ENCODE measurements at regions not wholly inside any gene's neighbourhood (a gene's known extent, or its start where the extent isn't known, plus 50 kb on each side); places are given as distances from the start of the nearest gene placed in this dataset.

DNA sequence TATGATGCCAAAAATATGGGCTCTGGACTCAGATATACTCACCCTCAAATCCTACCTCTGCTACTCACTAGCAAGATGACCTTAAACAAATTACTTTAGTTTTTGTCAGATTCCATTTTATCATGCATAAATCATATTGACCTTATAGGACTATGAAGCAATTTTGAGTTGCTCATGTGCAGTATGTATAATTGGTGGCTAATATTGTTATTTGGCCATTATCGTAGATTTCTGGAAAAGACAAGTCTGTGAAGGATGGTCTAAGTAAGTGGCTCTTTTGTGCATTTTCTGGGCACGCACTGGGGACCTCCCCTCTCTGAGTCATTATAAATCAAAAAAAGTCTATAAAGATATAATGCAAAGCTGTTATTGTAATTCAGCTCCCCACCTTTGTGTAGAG lies 393.0 kb downstream of the FGF10 start:
- no peak overlapping the region for H3K9ac ChIP-seq (ENCODE audit: low read length)
- no peaks in the 10 kb centered on the region for H4K20me1 ChIP-seq (ENCODE audit: low read depth, low read length)
- no peaks in the 10 kb centered on the region for H3K9me3 ChIP-seq (ENCODE audit: insufficient read depth, low read length)
- TF ChIP-seq, protein P1, sequence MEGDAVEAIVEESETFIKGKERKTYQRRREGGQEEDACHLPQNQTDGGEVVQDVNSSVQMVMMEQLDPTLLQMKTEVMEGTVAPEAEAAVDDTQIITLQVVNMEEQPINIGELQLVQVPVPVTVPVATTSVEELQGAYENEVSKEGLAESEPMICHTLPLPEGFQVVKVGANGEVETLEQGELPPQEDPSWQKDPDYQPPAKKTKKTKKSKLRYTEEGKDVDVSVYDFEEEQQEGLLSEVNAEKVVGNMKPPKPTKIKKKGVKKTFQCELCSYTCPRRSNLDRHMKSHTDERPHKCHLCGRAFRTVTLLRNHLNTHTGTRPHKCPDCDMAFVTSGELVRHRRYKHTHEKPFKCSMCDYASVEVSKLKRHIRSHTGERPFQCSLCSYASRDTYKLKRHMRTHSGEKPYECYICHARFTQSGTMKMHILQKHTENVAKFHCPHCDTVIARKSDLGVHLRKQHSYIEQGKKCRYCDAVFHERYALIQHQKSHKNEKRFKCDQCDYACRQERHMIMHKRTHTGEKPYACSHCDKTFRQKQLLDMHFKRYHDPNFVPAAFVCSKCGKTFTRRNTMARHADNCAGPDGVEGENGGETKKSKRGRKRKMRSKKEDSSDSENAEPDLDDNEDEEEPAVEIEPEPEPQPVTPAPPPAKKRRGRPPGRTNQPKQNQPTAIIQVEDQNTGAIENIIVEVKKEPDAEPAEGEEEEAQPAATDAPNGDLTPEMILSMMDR (IDR thresholded peaks at IDR 0.05; ENCODE audit: insufficient read depth, low read length, poor library complexity, severe bottlenecking), result no peak
- TF ChIP-seq EZH2phosphoT487 (conservative IDR thresholded peaks at IDR 0.05; ENCODE audit: low read length), result no peak
- no peaks in the 10 kb centered on the region for H3F3A ChIP-seq (ENCODE audit: insufficient read depth)
- H3K36me3 ChIP-seq (ENCODE audit: low read length), result no peaks in the 10 kb centered on the region
- H3K27ac ChIP-seq (ENCODE audit: low read depth, low read length), result no peak overlapping the region
- no peak overlapping the region for H2AFZ ChIP-seq (ENCODE audit: low read depth, low read length, severe bottlenecking)
- no peak overlapping the region for H3K4me2 ChIP-seq (ENCODE audit: low read depth, low read length, poor library complexity, severe bottlenecking)
- no peaks in the 10 kb centered on the region for H3K79me2 ChIP-seq (ENCODE audit: insufficient read depth, low read length)
- no peaks in the 10 kb centered on the region for H3K9me2 ChIP-seq (replicated peaks; ENCODE audit: insufficient read depth, low read length)
- H3K4me3 ChIP-seq (ENCODE audit: insufficient read depth, low read length, poor library complexity, severe bottlenecking), result no peak overlapping the region
- no peaks in the 10 kb centered on the region for H3K27me3 ChIP-seq (ENCODE audit: low read length)

DNA sequence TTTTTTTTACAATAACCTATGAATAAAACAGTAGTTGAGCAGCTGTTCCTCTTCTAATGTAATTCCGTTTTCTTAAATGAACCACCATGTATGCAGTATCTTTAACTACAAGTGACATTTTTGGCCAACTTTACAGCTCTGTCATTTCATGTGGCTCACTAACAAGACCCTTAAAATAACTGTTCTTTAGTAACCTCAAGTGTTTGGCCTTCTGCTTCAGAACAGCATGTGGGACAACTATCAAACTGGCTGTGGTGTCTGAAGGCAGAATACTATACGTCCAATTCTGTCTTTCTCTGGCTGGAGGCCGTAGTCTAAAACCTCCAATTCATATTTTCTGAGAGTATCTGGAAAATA lies 391.4 kb downstream of the NNT start:
- Histone ChIP-seq H2AFZ (ENCODE audit: low read depth, low read length, severe bottlenecking) (no peak overlapping the region), H3K4me2 (ENCODE audit: low read depth, low read length, poor library complexity, severe bottlenecking) (no peak overlapping the region), H3K27me3 (ENCODE audit: low read length) (no peaks in the 10 kb centered on the region), H3K9ac (ENCODE audit: low read length) (no peak overlapping the region), H3F3A (ENCODE audit: insufficient read depth) (no peaks in the 10 kb centered on the region), H3K9me2 (replicated peaks; ENCODE audit: insufficient read depth, low read length) (no peaks in the 10 kb centered on the region), H4K20me1 (ENCODE audit: low read depth, low read length) (no peaks in the 10 kb centered on the region), H3K9me3 (ENCODE audit: insufficient read depth, low read length) (no peaks in the 10 kb centered on the region), H3K27ac (ENCODE audit: low read depth, low read length) (no peak overlapping the region), H3K36me3 (ENCODE audit: low read length) (no peaks in the 10 kb centered on the region), H3K79me2 (ENCODE audit: insufficient read depth, low read length) (no peaks in the 10 kb centered on the region), H3K4me3 (ENCODE audit: insufficient read depth, low read length, poor library complexity, severe bottlenecking) (no peak overlapping the region)
- no peak for TF ChIP-seq EZH2phosphoT487 (conservative IDR thresholded peaks at IDR 0.05; ENCODE audit: low read length)
- TF ChIP-seq, protein P1 (IDR thresholded peaks at IDR 0.05; ENCODE audit: insufficient read depth, low read length, poor library complexity, severe bottlenecking), result no peak

DNA sequence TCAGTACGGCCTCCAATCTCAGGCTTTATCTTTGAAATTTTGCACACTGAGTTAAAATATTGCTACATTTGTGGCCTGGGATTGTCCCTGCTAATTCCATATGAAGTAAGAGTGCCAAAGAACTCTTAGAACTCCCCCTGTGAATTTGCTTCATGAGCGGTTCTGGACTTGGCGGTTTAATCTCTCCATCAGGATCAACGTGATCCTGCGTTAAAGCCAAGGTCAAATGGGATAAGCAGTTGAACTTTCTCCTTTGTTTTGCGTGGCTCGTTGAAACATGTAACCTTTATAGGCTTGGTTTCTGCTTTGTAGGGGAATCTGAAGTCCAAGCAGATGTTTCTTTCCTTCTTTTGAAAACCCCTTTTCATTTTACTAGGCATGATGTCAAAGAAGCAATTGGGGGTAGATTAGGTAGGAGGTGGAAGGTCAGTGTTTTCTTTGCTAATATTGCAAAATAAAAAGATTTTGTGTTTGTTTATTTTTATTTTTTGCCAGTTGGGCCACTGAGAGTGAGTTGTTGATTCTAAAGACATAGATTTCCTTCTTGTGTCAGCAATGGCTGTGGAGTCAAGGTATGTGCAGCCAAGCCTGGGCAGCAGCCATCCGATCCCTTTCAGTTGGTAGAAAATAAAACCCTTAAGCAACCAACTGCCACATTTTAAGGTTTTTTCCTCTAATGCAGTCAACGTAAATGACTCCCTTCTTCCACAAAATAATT lies 390.8 kb downstream of the NNT start:
- Histone ChIP-seq H3K9ac (ENCODE audit: low read length) (no peak overlapping the region), H3F3A (ENCODE audit: insufficient read depth) (no peaks in the 10 kb centered on the region), H3K27me3 (ENCODE audit: low read length) (no peaks in the 10 kb centered on the region), H3K36me3 (ENCODE audit: low read length) (no peaks in the 10 kb centered on the region), H3K79me2 (ENCODE audit: insufficient read depth, low read length) (no peaks in the 10 kb centered on the region), H3K27ac (ENCODE audit: low read depth, low read length) (no peak overlapping the region), H3K4me3 (ENCODE audit: insufficient read depth, low read length, poor library complexity, severe bottlenecking) (no peak overlapping the region), H3K9me3 (ENCODE audit: insufficient read depth, low read length) (no peaks in the 10 kb centered on the region), H3K4me2 (ENCODE audit: low read depth, low read length, poor library complexity, severe bottlenecking) (no peak overlapping the region), H2AFZ (ENCODE audit: low read depth, low read length, severe bottlenecking) (no peak overlapping the region), H4K20me1 (ENCODE audit: low read depth, low read length) (no peaks in the 10 kb centered on the region), H3K9me2 (replicated peaks; ENCODE audit: insufficient read depth, low read length) (no peaks in the 10 kb centered on the region)
- TF ChIP-seq EZH2phosphoT487 (conservative IDR thresholded peaks at IDR 0.05; ENCODE audit: low read length), result no peak
- TF ChIP-seq, protein P1 (IDR thresholded peaks at IDR 0.05; ENCODE audit: insufficient read depth, low read length, poor library complexity, severe bottlenecking), result no peak

All from SU-DHL-6 (cell line).